ENCODE measurements at regions not wholly inside any gene's neighbourhood (a gene's known extent, or its start where the extent isn't known, plus 50 kb on each side); places are given as distances from the start of the nearest gene placed in this dataset.
A peak's percentile ranks its signal among the peaks of the same experiment; 100 is the strongest.

- no peak for DNase-seq
Measured at GRCh38 chr10:54914049-54914448, 113.0 kb upstream of the PCDH15 start.

GRCh38 chr10:54909165-54909564 is 108.1 kb upstream of the PCDH15 start:
- DNase-seq: no peak

GRCh38 chr10:54908019-54908418 is 107.0 kb upstream of the PCDH15 start:
- no peak for DNase-seq

- no peak for DNase-seq
Measured at GRCh38 chr10:54906940-54907339, 105.9 kb upstream of the PCDH15 start.

DNA sequence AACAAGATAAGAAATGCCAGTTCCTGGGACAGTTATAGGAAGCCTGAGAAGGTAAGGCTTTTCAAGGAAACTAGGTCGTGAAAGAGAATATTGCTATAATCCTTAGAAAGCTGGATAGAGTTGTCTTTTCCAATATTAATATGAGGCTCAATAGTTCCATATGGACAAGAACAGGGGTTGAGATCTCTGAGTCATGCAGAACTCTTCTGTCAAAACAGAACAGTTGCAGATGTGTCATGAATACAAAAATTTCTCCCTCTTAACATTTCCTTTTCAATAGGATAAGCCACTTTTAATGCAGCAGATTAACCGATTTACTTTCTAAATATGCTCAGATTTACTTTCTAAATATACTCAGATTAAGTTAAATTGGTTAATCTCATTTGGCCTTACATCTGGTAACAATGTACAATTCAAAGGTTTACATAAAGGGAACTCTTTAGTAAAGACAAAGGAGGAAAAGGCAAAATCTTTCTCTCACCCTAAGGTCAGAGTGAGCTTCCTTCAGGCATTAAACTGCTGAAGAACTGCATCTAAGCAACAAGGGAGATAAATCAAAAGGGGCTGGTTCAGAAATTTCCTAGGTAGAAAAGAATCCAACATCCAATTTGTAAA is 104.7 kb upstream of the PCDH15 start:
- DNase-seq: no peak

GRCh38 chr10:54904833-54905232 is 103.8 kb upstream of the PCDH15 start:
- no peak for DNase-seq

DNA sequence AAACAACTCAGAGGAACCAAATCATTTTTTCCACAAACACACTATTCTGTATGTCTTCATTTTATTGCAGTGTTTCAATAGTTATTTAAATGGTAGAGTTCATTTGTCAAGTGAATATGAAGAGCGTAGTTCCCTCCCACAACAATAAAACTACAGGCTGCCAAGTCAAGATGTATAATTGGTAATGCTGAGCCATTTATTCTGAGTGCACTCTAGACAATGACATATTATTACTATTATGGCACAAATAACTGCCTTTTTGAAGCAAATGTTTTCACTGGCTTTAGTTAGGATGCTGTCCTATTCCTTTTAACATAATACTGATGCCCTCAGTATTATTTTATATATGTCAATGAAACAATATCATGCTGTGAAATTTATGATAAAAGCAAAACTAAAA is 102.7 kb upstream of the PCDH15 start:
- DNase-seq: no peak

DNA sequence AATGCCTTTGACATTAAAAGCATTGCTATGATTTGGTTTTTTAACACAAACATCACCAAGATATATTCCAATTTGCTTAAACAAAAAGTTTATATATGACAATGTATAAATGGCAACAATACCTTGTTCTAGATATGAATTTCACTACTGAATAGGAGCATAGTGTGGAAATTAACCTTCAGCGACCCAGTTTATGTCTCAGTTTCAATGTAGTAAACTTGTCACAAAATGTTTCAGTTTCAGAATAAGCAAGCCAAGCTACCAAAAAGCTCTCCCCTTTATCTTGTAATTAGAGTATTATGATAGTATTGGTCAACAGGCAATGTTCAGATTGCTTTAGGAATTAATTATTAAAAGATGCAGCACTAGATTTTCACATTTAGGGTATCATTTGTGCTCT is 99.6 kb upstream of the PCDH15 start:
- no peak for DNase-seq

DNA sequence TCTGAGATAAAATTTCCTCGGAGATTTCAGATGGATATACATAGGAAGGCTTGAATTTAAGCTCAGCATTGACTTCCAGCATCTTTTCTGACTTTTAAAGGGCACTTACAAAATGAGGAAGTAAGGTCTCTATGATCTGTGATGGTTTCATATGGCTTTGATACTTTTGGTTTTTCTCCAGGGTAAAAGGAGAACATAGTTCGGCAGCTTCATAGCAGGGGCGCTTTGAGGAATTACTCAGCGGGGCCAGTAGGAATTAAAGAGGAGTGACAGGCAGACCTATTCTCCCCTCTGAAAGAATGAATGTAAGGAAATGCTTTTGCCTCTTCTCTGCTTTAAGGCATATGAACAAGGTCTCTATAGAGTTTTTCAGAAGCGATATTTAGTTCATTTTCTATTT is 80.0 kb upstream of the PCDH15 start:
- peak; percentile 55 for DNase-seq

DNA sequence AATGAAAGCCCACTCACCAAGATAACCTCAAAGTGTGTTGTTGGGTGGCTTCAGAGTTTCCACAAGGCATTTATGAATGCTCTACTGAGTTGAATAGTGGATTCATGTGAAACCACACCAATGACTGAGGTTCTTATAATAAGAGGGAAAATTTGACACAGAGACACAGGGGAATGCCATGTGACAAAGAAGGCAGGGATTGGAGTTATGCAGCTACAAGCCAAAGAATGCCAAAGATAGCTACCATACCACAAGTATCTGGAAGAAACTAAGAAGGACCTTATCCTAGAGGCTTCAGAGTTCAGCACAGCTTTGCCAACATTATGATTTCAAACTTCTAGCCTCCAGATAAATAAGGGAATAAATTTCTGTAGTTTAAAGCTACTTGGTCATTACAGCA is 68.0 kb upstream of the PCDH15 start:
- DNase-seq: no peak

DNA sequence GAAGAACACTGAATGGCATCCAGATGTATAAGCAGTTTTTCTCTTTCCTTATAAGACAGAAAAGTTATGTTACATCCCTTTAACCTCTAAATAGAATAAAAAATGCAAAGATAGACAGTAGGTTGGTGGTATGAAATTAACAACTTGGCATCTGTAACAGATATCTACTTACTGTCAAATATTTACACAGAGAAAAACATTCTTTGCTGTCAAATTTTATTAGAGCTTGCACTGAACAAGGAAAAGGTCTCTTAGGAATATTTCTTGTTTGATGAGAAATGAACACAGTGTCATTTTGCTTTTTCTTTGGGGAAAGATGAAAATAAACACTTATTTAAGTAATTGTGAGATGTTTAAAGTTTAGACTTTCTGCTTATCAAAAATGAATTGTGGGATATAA is 65.6 kb upstream of the PCDH15 start:
- no peak for DNase-seq

DNA sequence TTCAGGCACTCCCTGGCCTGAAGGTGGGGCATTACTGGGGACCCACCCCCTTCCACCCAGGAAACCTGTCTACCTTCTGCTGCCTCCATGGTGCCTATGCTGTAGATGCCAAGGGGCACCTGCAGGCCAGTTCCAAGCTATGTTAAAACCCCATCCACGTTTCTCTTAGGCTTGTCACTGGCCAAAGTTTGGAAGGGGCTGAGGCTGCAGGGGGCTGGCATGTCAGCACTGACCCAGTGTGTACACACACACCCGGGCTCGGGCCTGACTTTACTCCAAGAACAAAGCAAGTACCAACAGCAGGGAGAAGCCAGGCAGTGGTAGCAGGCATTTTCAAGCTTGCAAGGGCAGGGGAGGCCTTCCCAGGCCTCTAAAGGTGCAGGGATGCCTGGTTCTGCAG is 53.8 kb upstream of the PCDH15 start:
- DNase-seq: no peak

DNA sequence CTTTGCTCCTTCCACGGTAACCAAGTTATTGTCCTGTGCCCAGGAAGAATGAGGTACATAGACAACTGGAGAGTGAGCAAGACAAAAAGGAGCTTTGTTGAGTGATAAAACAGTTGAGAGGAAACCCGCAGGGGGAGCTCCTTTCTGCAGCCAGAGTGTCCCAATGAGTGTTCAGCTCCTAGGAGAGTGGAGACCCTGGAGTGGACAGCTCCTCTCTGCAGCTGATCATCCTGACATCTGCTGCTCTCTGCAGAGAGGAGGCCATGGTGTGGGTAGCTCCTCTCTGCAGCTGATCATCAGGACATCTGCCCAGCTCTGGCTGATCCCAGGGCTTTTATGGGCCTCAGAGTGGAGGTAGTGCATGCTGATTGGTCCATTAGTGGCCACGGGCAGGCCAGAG is 53.4 kb upstream of the PCDH15 start:
- DNase-seq: no peak

DNA sequence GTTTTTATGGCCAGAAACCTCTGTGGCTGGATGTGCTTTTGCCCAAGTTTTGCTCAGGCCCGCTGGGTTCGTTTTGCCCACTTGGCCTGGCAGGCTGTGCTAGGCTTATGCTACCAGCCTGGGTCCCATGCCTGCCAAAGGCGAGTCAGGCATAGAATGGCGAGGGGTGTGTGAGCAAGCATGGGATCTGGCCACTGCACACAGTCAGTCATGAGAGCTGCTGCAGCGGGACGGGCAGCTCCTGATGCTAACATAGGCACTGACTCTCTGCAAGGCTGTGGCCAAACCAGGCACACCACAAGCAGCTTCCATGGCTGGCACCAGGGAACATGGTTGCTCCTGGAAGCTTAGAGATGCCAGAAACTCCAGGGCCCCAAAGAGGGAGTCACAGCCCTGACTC is 52.9 kb upstream of the PCDH15 start:
- no peak for DNase-seq

Measured in MV-4-11 (cell line).